Parathyroid adenoma (tissue), 2 donors: ENCODE measurements at regions not wholly inside any gene's neighbourhood (a gene's known extent, or its start where the extent isn't known, plus 50 kb on each side); places are given as distances from the start of the nearest gene placed in this dataset.

Experiments
- H2AFZ ChIP-seq: fragments of 300-600 bp; sonication (generic); one replicate; pipeline ENCODE4 v1.7.0; 2017; ENCODE audit warnings: antibody characterized with exemption, mild to moderate bottlenecking
- H3K27ac ChIP-seq: fragments of 300-600 bp; sonication (generic); one replicate; pipeline ENCODE4 v1.7.0; 2017
- H3K27me3 ChIP-seq: fragments of 300-600 bp; sonication (generic); one replicate; pipeline ENCODE4 v1.7.0; 2017; ENCODE audit warnings: low read length; ENCODE audit not compliant: control insufficient read depth, insufficient read depth
- H3K36me3 ChIP-seq: fragments of 300-600 bp; sonication (generic); one replicate; pipeline ENCODE4 v1.7.0; 2017; ENCODE audit warnings: low read length; ENCODE audit not compliant: control insufficient read depth, insufficient read depth
- H3K4me1 ChIP-seq: fragments of 300-600 bp; sonication (generic); one replicate; pipeline ENCODE4 v1.7.0; 2017; ENCODE audit warnings: control low read depth
- H3K4me2 ChIP-seq: fragments of 300-600 bp; sonication (generic); one replicate; pipeline ENCODE4 v1.7.0; 2017; ENCODE audit warnings: low read length
- H3K4me3 ChIP-seq: fragments of 300-600 bp; sonication (generic); one replicate; pipeline ENCODE4 v1.7.0; 2017; ENCODE audit warnings: low read depth, low read length
- H3K79me2 ChIP-seq: fragments of 300-600 bp; sonication (generic); one replicate; pipeline ENCODE4 v1.7.0; 2017; ENCODE audit warnings: control low read depth
- H3K9ac ChIP-seq: fragments of 300-600 bp; sonication (generic); one replicate; pipeline ENCODE4 v1.7.0; 2017; ENCODE audit warnings: mild to moderate bottlenecking
- H3K9me3 ChIP-seq: fragments of 300-600 bp; sonication (generic); one replicate; pipeline ENCODE4 v1.7.0; 2017; ENCODE audit warnings: low read length; ENCODE audit not compliant: control insufficient read depth
- TF ChIP-seq, protein P1 (sequence below): fragments of 300-600 bp; sonication (generic); IDR thresholded peaks from one replicate; pipeline ENCODE4 v1.7.0; 2017; ENCODE audit warnings: antibody characterized with exemption, mild to moderate bottlenecking
- donor health status: primary hyperparathyroidism.

GRCh38 chr15:87263871-87264270 is 992.7 kb downstream of the NTRK3 start:
- H3K79me2 ChIP-seq = no peaks in the 10 kb centered on the region
- H2AFZ ChIP-seq = no peak overlapping the region
- H3K36me3 ChIP-seq = no peaks in the 10 kb centered on the region
- H3K4me2 ChIP-seq = no peak overlapping the region
- no peaks in the 10 kb centered on the region for H3K27me3 ChIP-seq
- no peak overlapping the region for H3K4me3 ChIP-seq
- no peak overlapping the region for H3K27ac ChIP-seq
- no peak overlapping the region for H3K9ac ChIP-seq
- TF ChIP-seq, protein P1, sequence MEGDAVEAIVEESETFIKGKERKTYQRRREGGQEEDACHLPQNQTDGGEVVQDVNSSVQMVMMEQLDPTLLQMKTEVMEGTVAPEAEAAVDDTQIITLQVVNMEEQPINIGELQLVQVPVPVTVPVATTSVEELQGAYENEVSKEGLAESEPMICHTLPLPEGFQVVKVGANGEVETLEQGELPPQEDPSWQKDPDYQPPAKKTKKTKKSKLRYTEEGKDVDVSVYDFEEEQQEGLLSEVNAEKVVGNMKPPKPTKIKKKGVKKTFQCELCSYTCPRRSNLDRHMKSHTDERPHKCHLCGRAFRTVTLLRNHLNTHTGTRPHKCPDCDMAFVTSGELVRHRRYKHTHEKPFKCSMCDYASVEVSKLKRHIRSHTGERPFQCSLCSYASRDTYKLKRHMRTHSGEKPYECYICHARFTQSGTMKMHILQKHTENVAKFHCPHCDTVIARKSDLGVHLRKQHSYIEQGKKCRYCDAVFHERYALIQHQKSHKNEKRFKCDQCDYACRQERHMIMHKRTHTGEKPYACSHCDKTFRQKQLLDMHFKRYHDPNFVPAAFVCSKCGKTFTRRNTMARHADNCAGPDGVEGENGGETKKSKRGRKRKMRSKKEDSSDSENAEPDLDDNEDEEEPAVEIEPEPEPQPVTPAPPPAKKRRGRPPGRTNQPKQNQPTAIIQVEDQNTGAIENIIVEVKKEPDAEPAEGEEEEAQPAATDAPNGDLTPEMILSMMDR = no peak
- H3K9me3 ChIP-seq = no peaks in the 10 kb centered on the region
- no peaks in the 10 kb centered on the region for H3K4me1 ChIP-seq

DNA sequence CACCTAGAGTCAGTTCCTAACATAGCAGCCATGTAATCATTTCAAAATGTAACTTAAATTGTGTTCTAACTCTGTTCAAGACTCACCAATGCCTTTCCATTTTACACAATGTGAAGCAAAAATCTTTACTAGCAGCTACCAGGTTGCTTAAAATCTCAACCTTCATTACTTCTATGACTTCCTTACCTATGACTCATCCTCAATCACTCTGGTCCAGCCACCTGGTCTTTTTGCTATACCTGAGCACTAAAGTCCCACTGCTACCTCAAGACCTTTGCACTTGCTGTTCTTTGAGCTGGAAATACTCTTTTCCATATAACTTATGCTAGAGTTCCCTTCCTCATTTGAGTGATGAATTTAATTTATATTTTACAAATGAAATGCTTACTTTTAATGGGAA is 993.2 kb downstream of the NTRK3 start:
- Histone ChIP-seq H3K9ac (no peak overlapping the region), H3K4me1 (no peaks in the 10 kb centered on the region), H3K27me3 (no peaks in the 10 kb centered on the region), H3K9me3 (no peaks in the 10 kb centered on the region), H2AFZ (no peak overlapping the region), H3K36me3 (no peaks in the 10 kb centered on the region), H3K4me3 (no peak overlapping the region), H3K4me2 (no peak overlapping the region), H3K79me2 (no peaks in the 10 kb centered on the region), H3K27ac (no peak overlapping the region)
- TF ChIP-seq, protein P1 = no peak

GRCh38 chr15:87245592-87245991 is 1010.9 kb downstream of the NTRK3 start:
- no peaks in the 10 kb centered on the region for H3K4me1 ChIP-seq
- H3K27ac ChIP-seq = no peak overlapping the region

DNA sequence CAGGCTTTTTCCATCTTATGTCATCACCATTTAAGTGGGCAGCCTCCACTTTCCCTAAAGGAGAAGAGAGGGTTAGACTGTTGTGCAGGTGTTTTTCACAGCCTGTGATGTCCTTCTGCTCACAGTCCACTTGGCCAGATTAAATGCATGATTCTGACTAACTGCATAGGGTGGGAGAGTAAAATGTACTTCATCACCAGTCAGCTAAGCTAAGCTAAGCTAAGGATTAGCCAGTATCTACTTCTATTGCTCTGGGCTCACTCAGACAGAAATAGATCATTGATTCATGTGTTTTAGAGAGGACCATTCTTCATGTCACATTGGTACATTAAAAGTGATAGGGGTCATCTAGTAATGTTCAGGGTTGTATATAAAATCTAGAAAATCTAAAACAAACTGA is 1013.1 kb downstream of the NTRK3 start:
- H2AFZ ChIP-seq = no peak overlapping the region
- H3K27ac ChIP-seq = no peak overlapping the region
- no peaks in the 10 kb centered on the region for H3K79me2 ChIP-seq
- H3K27me3 ChIP-seq = no peaks in the 10 kb centered on the region
- H3K9ac ChIP-seq = no peak overlapping the region
- no peak overlapping the region for H3K4me3 ChIP-seq
- no peak overlapping the region for H3K4me2 ChIP-seq
- no peaks in the 10 kb centered on the region for H3K36me3 ChIP-seq
- H3K4me1 ChIP-seq = no peaks in the 10 kb centered on the region
- TF ChIP-seq, protein P1 = no peak
- no peaks in the 10 kb centered on the region for H3K9me3 ChIP-seq

More at GRCh38 chr15:87245592-87245991, 1010.9 kb downstream of the NTRK3 start:
- no peaks in the 10 kb centered on the region for H3K36me3 ChIP-seq
- no peak overlapping the region for H2AFZ ChIP-seq
- H3K9ac ChIP-seq = no peak overlapping the region
- H3K27me3 ChIP-seq = no peaks in the 10 kb centered on the region
- TF ChIP-seq, protein P1 = no peak
- H3K9me3 ChIP-seq = no peaks in the 10 kb centered on the region
- no peak overlapping the region for H3K4me2 ChIP-seq
- no peak overlapping the region for H3K4me3 ChIP-seq
- H3K79me2 ChIP-seq = no peaks in the 10 kb centered on the region

GRCh38 chr15:87239582-87240230 is 1016.8 kb downstream of the NTRK3 start:
- Histone ChIP-seq H3K9ac (no peak overlapping the region), H3K4me1 (no peaks in the 10 kb centered on the region), H3K9me3 (no peaks in the 10 kb centered on the region), H3K4me3 (no peak overlapping the region), H3K4me2 (no peak overlapping the region), H3K27me3 (no peaks in the 10 kb centered on the region), H3K79me2 (no peaks in the 10 kb centered on the region), H3K27ac (no peak overlapping the region), H3K36me3 (no peaks in the 10 kb centered on the region), H2AFZ (no peak overlapping the region)
- TF ChIP-seq, protein P1 = no peak
